GM08714 (cell line): ENCODE measurements at regions not wholly inside any gene's neighbourhood (a gene's known extent, or its start where the extent isn't known, plus 50 kb on each side); places are given as distances from the start of the nearest gene placed in this dataset.
"Not testable (repeated sequence)": the region's sequence is repeated elsewhere in the genome, so short reads cannot be mapped to it uniquely, and the experiment has no call there.

Experiments used
- H3K4me3 ChIP-seq: fragments of 200-500 bp; sonication (Bioruptor generic); 2 replicates; pipeline ENCODE4 v1.5.1; 2014; ENCODE audit warnings: mild to moderate bottlenecking, low read length, inconsistent platforms
- ZNF274 ChIP-seq: IDR thresholded peaks from 2 replicates; pipeline ENCODE4 v1.6.1; 2012; ENCODE audit warnings: mild to moderate bottlenecking, low read depth, low read length

GRCh38 chr7:114083166-114084001 lies 164.6 kb upstream of the PPP1R3A start:
- H3K4me3 ChIP-seq = no peak overlapping the region

DNA sequence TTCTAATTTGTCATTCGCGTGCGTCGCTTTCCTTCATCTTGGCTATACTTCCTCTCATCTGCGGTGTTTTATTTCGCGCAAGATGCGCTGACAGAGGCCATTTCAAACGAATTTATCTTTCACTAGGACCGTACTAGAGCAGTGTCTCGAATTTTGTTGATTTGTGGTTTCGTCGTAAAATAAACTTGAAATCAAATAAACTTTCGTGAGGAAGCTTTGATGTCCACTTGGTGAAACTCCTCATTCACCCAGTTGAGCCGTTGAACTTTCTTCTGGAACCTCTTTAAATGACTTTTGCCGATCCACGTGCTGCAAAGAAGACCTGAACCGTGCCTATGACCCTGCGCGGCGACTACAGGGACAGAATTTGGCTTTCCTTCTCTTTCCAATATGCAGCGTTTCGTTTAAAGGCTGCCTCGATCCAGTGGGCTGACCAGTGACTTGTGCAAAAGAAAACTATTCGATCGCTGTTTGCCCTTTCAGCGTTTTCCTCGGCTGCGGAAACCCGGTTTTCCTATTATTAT lies 163.9 kb upstream of the PPP1R3A start:
- no peak overlapping the region for H3K4me3 ChIP-seq
- TF ChIP-seq ZNF274 = no peak

More at GRCh38 chr7:114083166-114084001, 164.6 kb upstream of the PPP1R3A start:
- no peak for TF ChIP-seq ZNF274

DNA sequence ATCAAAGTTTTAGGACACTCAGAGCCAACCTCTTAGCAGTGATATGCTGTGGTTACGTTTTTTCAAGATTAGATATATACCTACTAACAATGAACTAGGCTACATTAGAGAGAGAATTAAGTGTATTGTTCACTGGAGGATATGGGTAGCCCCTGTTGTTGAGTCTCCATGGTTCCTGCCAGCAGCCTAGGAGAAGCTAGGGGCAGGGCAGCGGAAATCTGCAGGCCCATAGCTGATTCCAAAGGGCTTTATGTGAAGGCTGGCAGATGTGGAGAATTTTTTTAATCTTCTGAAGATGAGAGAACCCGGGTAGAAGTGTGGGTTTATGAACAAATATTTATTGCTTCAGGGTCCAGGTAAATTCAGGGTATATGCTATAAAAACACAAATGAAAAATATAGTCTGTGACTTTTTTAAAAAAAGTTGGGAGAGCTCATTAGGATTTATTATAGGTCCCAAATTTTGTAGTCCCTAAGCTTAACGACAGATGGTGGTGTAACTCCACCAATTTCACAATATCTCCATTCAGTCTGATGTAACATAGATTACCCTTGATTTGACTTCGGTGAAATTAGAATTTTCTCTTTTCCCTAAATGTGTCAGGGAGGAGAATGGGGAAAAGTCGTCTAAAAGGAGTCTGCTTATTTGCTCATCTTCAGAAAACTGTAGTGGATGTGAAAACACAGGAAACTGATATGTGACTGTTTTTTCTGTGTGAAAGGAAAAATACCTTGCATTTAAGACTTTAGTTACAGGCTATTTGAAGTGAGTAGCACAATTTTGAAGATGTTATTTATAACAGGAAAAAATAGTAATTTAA lies 163.0 kb upstream of the PPP1R3A start:
- H3K4me3 ChIP-seq = no peak overlapping the region
- no peak for TF ChIP-seq ZNF274

- not testable (repeated sequence) for H3K4me3 ChIP-seq
These were observed 158.3 kb upstream of the PPP1R3A start for GRCh38 chr7:114077158-114077524.

- H3K4me3 ChIP-seq = not testable (repeated sequence)
These were observed 157.8 kb upstream of the PPP1R3A start for GRCh38 chr7:114076392-114077157.

DNA sequence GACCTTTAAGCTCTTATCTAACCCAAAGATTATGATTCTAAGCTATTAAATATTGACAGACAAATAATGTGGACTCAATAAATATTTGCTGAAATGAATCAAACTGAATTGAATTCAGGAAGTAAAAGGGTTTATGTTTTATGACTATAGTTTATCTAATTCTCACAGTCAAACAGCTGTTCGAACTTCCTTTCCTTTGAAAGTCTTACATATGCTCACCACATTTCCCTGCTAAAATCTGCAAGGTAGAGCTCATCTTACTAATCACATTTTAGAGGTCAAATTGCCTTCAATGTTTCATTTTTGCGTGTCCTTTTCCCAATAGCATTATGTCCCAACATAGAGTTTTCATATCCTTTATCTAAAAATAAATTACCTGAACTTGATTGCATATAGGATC lies 154.9 kb upstream of the PPP1R3A start:
- no peak overlapping the region for H3K4me3 ChIP-seq
- TF ChIP-seq ZNF274 = no peak

- no peak for TF ChIP-seq ZNF274
- no peak overlapping the region for H3K4me3 ChIP-seq
These were observed 151.4 kb upstream of the PPP1R3A start for GRCh38 chr7:114070246-114070645.

- no peak overlapping the region for H3K4me3 ChIP-seq
- no peak for TF ChIP-seq ZNF274
These were observed 144.0 kb upstream of the PPP1R3A start for GRCh38 chr7:114062810-114063209.

GRCh38 chr7:114051871-114052331 lies 133.1 kb upstream of the PPP1R3A start:
- no peak overlapping the region for H3K4me3 ChIP-seq
- no peak for TF ChIP-seq ZNF274

GRCh38 chr7:114050571-114050970 lies 131.8 kb upstream of the PPP1R3A start:
- H3K4me3 ChIP-seq = no peak overlapping the region
- TF ChIP-seq ZNF274 = no peak

- H3K4me3 ChIP-seq = no peak overlapping the region
- TF ChIP-seq ZNF274 = no peak
These were observed 129.8 kb upstream of the PPP1R3A start for GRCh38 chr7:114048386-114049235.

- no peak overlapping the region for H3K4me3 ChIP-seq
- TF ChIP-seq ZNF274 = no peak
These were observed 129.1 kb upstream of the PPP1R3A start for GRCh38 chr7:114047889-114048288.

- TF ChIP-seq ZNF274 = no peak
- no peak overlapping the region for H3K4me3 ChIP-seq
These were observed 114.7 kb upstream of the PPP1R3A start for GRCh38 chr7:114033475-114033874.
